Mesothelial cell of epicardium (in vitro differentiated cells): ENCODE measurements at regions not wholly inside any gene's neighbourhood (a gene's known extent, or its start where the extent isn't known, plus 50 kb on each side); places are given as distances from the start of the nearest gene placed in this dataset.

Experiments used
- DNase-seq, 2 experiments: peaks; one replicate each; pipeline ENCODE4 v3.0.0; 2021; ENCODE audit warnings: low spot score in 2 of 2; ENCODE audit not compliant: unreplicated experiment in 2 of 2
- H3K27ac Mint-ChIP-seq: 2 replicates; pipeline ENCODE4 v1.8.0; 2021; ENCODE audit warnings: mixed read lengths
- H3K27me3 Mint-ChIP-seq: 2 replicates; pipeline ENCODE4 v1.8.0; 2021; ENCODE audit warnings: low read depth, mixed read lengths
- H3K36me3 Mint-ChIP-seq: 2 replicates; pipeline ENCODE4 v1.8.0; 2021; ENCODE audit warnings: mixed read lengths
- H3K4me1 Mint-ChIP-seq: 2 replicates; pipeline ENCODE4 v1.8.0; 2021; ENCODE audit warnings: mixed read lengths
- H3K4me3 Mint-ChIP-seq: 2 replicates; pipeline ENCODE4 v1.8.0; 2021; ENCODE audit warnings: mild to moderate bottlenecking, moderate library complexity, mixed read lengths
- H3K9me3 Mint-ChIP-seq: 2 replicates; pipeline ENCODE4 v1.8.0; 2021; ENCODE audit warnings: mixed read lengths
- CTCF ChIP-seq: fragments of 200-600 bp; sonication (generic); IDR thresholded peaks from one replicate; pipeline ENCODE4 v1.5.0; 2021; ENCODE audit warnings: antibody characterized with exemption; ENCODE audit not compliant: unreplicated experiment

- no peak overlapping the region for H3K27ac Mint-ChIP-seq
- no peak overlapping the region for H3K4me3 Mint-ChIP-seq
- H3K27me3 Mint-ChIP-seq = peaks cover 17% of the 10 kb centered on the region
- no peak for TF ChIP-seq CTCF
- no peaks in the 10 kb centered on the region for H3K36me3 Mint-ChIP-seq
- H3K4me1 Mint-ChIP-seq = peaks cover 5% of the 10 kb centered on the region
- DNase-seq = no peak
- H3K9me3 Mint-ChIP-seq = no peaks in the 10 kb centered on the region
Observed at GRCh38 chr1:177793900-177794299, 176.0 kb downstream of the SEC16B start.

DNA sequence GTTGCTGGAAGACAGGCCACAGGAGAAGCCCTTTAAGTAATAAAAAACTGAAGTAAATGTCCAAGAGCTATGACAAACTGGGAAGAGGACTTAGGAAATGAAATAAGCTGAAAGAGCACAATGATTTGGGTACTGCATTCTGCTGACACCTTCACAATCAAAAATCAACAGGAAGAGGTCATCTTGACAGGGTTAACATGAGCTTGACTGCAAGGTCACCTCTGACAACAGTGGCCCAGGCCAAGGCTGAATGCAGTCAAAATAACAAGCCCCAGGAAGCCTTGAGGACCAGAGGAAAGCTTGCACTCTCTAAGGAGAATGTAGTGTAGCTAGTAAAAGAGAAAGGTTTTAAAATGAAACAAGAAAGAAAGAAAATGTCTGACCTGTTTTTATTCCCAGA, 179.3 kb downstream of the SEC16B start:
- Mint-ChIP-seq H3K27ac (no peak overlapping the region), H3K4me1 (peaks cover 5% of the 10 kb centered on the region), H3K36me3 (no peaks in the 10 kb centered on the region), H3K9me3 (no peaks in the 10 kb centered on the region), H3K4me3 (no peak overlapping the region), H3K27me3 (peaks cover 29% of the 10 kb centered on the region)
- no peak for TF ChIP-seq CTCF
- no peak for DNase-seq

- no peak for TF ChIP-seq CTCF
- Mint-ChIP-seq H3K27ac (no peak overlapping the region), H3K9me3 (no peaks in the 10 kb centered on the region), H3K4me3 (no peak overlapping the region), H3K36me3 (no peaks in the 10 kb centered on the region), H3K4me1 (peaks cover 5% of the 10 kb centered on the region), H3K27me3 (peaks cover 33% of the 10 kb centered on the region)
- no peak for DNase-seq
Observed at GRCh38 chr1:177789956-177790355, 179.9 kb downstream of the SEC16B start.

DNA sequence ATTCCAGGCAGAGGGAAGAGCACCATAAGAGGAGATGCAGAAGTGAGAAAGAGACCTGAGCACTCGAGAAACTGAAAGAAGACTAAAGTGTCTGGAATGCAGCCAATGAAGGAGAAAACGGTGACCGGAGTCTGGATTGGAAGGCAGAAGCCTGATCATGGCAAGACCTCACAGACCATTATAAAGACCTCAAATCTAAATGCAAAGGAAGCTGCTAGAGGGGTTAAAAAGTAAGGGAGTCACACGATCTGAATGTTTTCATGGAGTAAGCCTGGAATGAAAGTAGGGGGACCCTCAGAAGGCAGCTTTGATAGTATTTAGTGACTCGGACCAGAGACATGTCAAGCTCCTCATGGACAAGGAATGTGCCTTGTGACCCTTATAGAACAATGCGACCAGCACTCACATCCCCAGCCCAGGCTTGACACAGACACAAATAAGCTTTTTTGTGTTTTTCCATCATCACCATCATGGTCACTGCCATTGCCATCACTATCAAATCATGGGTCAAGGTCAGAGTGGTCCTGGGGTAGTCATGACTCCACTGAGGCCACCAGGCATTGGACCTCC, 183.6 kb downstream of the SEC16B start:
- TF ChIP-seq CTCF = no peak
- Mint-ChIP-seq H3K36me3 (no peaks in the 10 kb centered on the region), H3K4me1 (no peaks in the 10 kb centered on the region), H3K4me3 (no peak overlapping the region), H3K9me3 (no peaks in the 10 kb centered on the region), H3K27ac (no peak overlapping the region), H3K27me3 (peaks cover 51% of the 10 kb centered on the region)
- no peak for DNase-seq

GRCh38 chr1:177784936-177785335, 184.9 kb downstream of the SEC16B start:
- no peaks in the 10 kb centered on the region for H3K36me3 Mint-ChIP-seq
- DNase-seq = no peak
- H3K9me3 Mint-ChIP-seq = no peaks in the 10 kb centered on the region
- H3K27me3 Mint-ChIP-seq = peaks cover 54% of the 10 kb centered on the region
- peaks cover 5% of the 10 kb centered on the region for H3K4me1 Mint-ChIP-seq
- TF ChIP-seq CTCF = no peak
- no peak overlapping the region for H3K27ac Mint-ChIP-seq
- H3K4me3 Mint-ChIP-seq = no peak overlapping the region

GRCh38 chr1:177784409-177784808, 185.4 kb downstream of the SEC16B start:
- no peak for TF ChIP-seq CTCF
- no peak overlapping the region for H3K27ac Mint-ChIP-seq
- H3K27me3 Mint-ChIP-seq = peaks cover 54% of the 10 kb centered on the region
- H3K4me3 Mint-ChIP-seq = no peak overlapping the region
- peaks cover 11% of the 10 kb centered on the region for H3K4me1 Mint-ChIP-seq
- H3K9me3 Mint-ChIP-seq = no peaks in the 10 kb centered on the region
- no peaks in the 10 kb centered on the region for H3K36me3 Mint-ChIP-seq
- no peak for DNase-seq
